Subcutaneous abdominal adipose tissue (tissue), 5 donors: ENCODE measurements at regions not wholly inside any gene's neighbourhood (a gene's known extent, or its start where the extent isn't known, plus 50 kb on each side); places are given as distances from the start of the nearest gene placed in this dataset.

Source experiments
- H3K27ac ChIP-seq: one replicate; pipeline ENCODE4 v1.7.0; 2013; ENCODE audit warnings: low read depth, mild to moderate bottlenecking, inconsistent platforms, low read length, moderate library complexity
- H3K27me3 ChIP-seq, 5 donors: one replicate each; pipeline ENCODE4 v1.7.0; 2013; ENCODE audit warnings: low read length in 5 of 5, inconsistent platforms in 1 of 5; ENCODE audit not compliant: control insufficient read depth in 5 of 5, insufficient read depth in 4 of 5
- H3K36me3 ChIP-seq, 5 donors: one replicate each; pipeline ENCODE4 v1.7.0; 2013; ENCODE audit warnings: low read length in 5 of 5; ENCODE audit not compliant: control insufficient read depth in 5 of 5, insufficient read depth in 5 of 5
- H3K4me1 ChIP-seq, 5 donors: one replicate each; pipeline ENCODE4 v1.7.0; 2013; ENCODE audit warnings: low read length in 5 of 5, mild to moderate bottlenecking in 3 of 5, moderate library complexity in 1 of 5; ENCODE audit not compliant: control insufficient read depth in 5 of 5, insufficient read depth in 5 of 5
- H3K4me3 ChIP-seq, 5 donors: one replicate each; pipeline ENCODE4 v1.7.0; 2013; ENCODE audit warnings: low read length in 5 of 5, low read depth in 1 of 5
- H3K9ac ChIP-seq, 5 donors: one replicate each; pipeline ENCODE4 v1.7.0; 2013; ENCODE audit warnings: low read length in 5 of 5, mild to moderate bottlenecking in 4 of 5, moderate library complexity in 3 of 5
- H3K9me3 ChIP-seq, 5 donors: one replicate each; pipeline ENCODE4 v1.7.0; 2013; ENCODE audit warnings: low read length in 5 of 5; ENCODE audit not compliant: control insufficient read depth in 5 of 5
- donor health status: healthy.
- donor health status: healthy.
- donor health status: healthy.
- donor health status: healthy.
- donor health status: healthy.

GRCh38 chr10:60511477-60512229 lies 122.0 kb upstream of the ANK3 start:
- H3K27me3 ChIP-seq: no peaks in the 10 kb centered on the region
- no peak overlapping the region for H3K4me3 ChIP-seq
- no peaks in the 10 kb centered on the region for H3K36me3 ChIP-seq
- no peak overlapping the region for H3K27ac ChIP-seq
- no peaks in the 10 kb centered on the region for H3K4me1 ChIP-seq
- H3K9ac ChIP-seq: no peak overlapping the region
- H3K9me3 ChIP-seq: no peaks in the 10 kb centered on the region

- Histone ChIP-seq H3K4me3 (no peak overlapping the region), H3K4me1 (no peaks in the 10 kb centered on the region), H3K9ac (no peak overlapping the region), H3K27me3 (no peaks in the 10 kb centered on the region), H3K36me3 (no peaks in the 10 kb centered on the region), H3K27ac (no peak overlapping the region), H3K9me3 (no peaks in the 10 kb centered on the region)
Measured at GRCh38 chr10:60508831-60509230, 119.2 kb upstream of the ANK3 start.

- no peaks in the 10 kb centered on the region for H3K4me1 ChIP-seq
- no peaks in the 10 kb centered on the region for H3K36me3 ChIP-seq
- H3K9me3 ChIP-seq: no peaks in the 10 kb centered on the region
- no peak overlapping the region for H3K4me3 ChIP-seq
- no peak overlapping the region for H3K9ac ChIP-seq
- H3K27me3 ChIP-seq: no peaks in the 10 kb centered on the region
- H3K27ac ChIP-seq: no peak overlapping the region
Measured at GRCh38 chr10:60508037-60508436, 118.4 kb upstream of the ANK3 start.

- Histone ChIP-seq H3K9ac (no peak overlapping the region), H3K4me3 (no peak overlapping the region), H3K27ac (no peak overlapping the region), H3K36me3 (no peaks in the 10 kb centered on the region), H3K27me3 (no peaks in the 10 kb centered on the region), H3K9me3 (no peaks in the 10 kb centered on the region), H3K4me1 (no peaks in the 10 kb centered on the region)
Measured at GRCh38 chr10:60502621-60503020, 112.9 kb upstream of the ANK3 start.

GRCh38 chr10:60498985-60499384 lies 109.3 kb upstream of the ANK3 start:
- H3K4me1 ChIP-seq: no peaks in the 10 kb centered on the region
- H3K36me3 ChIP-seq: no peaks in the 10 kb centered on the region
- H3K9me3 ChIP-seq: no peaks in the 10 kb centered on the region
- H3K27me3 ChIP-seq: no peaks in the 10 kb centered on the region
- H3K4me3 ChIP-seq: no peak overlapping the region
- no peak overlapping the region for H3K27ac ChIP-seq
- H3K9ac ChIP-seq: no peak overlapping the region

GRCh38 chr10:60497364-60497763 lies 107.7 kb upstream of the ANK3 start:
- Histone ChIP-seq H3K27ac (no peak overlapping the region), H3K9me3 (no peaks in the 10 kb centered on the region), H3K9ac (no peak overlapping the region), H3K36me3 (no peaks in the 10 kb centered on the region), H3K27me3 (no peaks in the 10 kb centered on the region), H3K4me1 (no peaks in the 10 kb centered on the region), H3K4me3 (no peak overlapping the region)

- Histone ChIP-seq H3K4me1 (no peaks in the 10 kb centered on the region), H3K9me3 (no peaks in the 10 kb centered on the region), H3K27me3 (no peaks in the 10 kb centered on the region), H3K36me3 (no peaks in the 10 kb centered on the region), H3K4me3 (no peak overlapping the region), H3K27ac (no peak overlapping the region), H3K9ac (no peak overlapping the region)
Measured at GRCh38 chr10:60496181-60496580, 106.5 kb upstream of the ANK3 start.

GRCh38 chr10:60495338-60496055 lies 105.8 kb upstream of the ANK3 start:
- Histone ChIP-seq H3K36me3 (no peaks in the 10 kb centered on the region), H3K4me3 (no peak overlapping the region), H3K9me3 (no peaks in the 10 kb centered on the region), H3K9ac (no peak overlapping the region), H3K27me3 (no peaks in the 10 kb centered on the region), H3K4me1 (no peaks in the 10 kb centered on the region), H3K27ac (no peak overlapping the region)

GRCh38 chr10:60494774-60495173 lies 105.1 kb upstream of the ANK3 start:
- Histone ChIP-seq H3K9me3 (no peaks in the 10 kb centered on the region), H3K27me3 (no peaks in the 10 kb centered on the region), H3K9ac (no peak overlapping the region), H3K36me3 (no peaks in the 10 kb centered on the region), H3K27ac (no peak overlapping the region), H3K4me3 (no peak overlapping the region), H3K4me1 (no peaks in the 10 kb centered on the region)

- Histone ChIP-seq H3K27me3 (no peaks in the 10 kb centered on the region), H3K36me3 (no peaks in the 10 kb centered on the region), H3K9ac (no peak overlapping the region), H3K27ac (no peak overlapping the region), H3K4me1 (no peaks in the 10 kb centered on the region), H3K9me3 (no peaks in the 10 kb centered on the region), H3K4me3 (no peak overlapping the region)
Measured at GRCh38 chr10:60491162-60491561, 101.5 kb upstream of the ANK3 start.
